ENCODE measurements at regions not wholly inside any gene's neighbourhood (a gene's known extent, or its start where the extent isn't known, plus 50 kb on each side); places are given as distances from the start of the nearest gene placed in this dataset.

DNA sequence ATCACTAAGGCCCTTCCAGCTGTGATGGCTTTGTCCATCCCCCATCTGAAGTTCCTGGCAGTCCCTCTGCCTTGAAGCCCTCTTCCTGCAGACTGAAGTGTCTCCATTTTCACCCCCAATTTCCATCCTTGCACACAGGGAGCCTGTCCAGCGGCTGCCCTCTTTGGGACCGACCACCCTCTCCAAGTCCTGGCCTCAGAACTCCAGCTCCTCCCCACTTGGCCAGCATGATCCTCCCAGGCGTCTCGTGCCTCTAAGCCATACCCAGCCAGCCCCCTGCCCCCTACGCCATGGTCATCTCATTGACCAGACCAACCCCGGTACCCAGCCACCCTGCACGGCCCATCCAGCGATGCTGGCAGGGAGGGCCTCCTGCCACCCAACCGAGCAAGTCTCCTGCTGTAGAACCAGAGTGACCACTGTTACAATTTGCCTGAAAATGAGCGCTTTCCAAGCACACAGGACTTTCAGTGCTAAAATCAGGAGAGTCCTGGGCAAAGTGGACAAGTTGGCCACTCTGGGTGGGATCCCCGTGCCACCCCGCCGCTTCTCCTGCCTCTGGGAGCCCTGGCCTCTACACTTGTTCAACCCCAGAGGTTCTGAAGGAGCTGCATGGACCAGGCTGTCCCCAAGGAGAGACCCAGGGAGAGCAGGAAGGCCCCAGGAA, 362.0 kb downstream of the SEC14L1 start:
- no TSS peak for BruUV-seq (replicated peaks)
- Histone ChIP-seq H3K36me3 (replicated peaks in 1 of 2; ENCODE audit: control insufficient read depth in 1 of 2, insufficient read depth in 2 of 2, low read length in 2 of 2) (peaks cover 10 to 15% of the 10 kb centered on the region in 2 experiments; a peak in 4 of 5 replicates), H3K4me2 (ENCODE audit: low read depth, low read length) (no peak overlapping the region), H3K79me2 (ENCODE audit: insufficient read depth, low read length) (no peaks in the 10 kb centered on the region), H4K20me1 (ENCODE audit: insufficient read depth, low read length) (no peaks in the 10 kb centered on the region), H3K9me3 (ENCODE audit: low read length) (no peaks in the 10 kb centered on the region), H3K27ac (ENCODE audit: extremely low read length, insufficient read depth, low read length) (no peak overlapping the region), H2AFZ (ENCODE audit: low read length) (no peak overlapping the region), H3K4me3 (replicated peaks in 1 of 3; ENCODE audit: insufficient read depth in 1 of 3, low read depth in 2 of 3, low read length in 3 of 3) (no peak overlapping the region), H3K9ac (ENCODE audit: insufficient read depth, low read depth, low read length) (no peak overlapping the region), H3K4me1 (ENCODE audit: insufficient read depth, low read length) (peaks cover 13% of the 10 kb centered on the region), H3K27me3 (ENCODE audit: control insufficient read depth in 1 of 2, insufficient read depth in 2 of 2, low read length in 2 of 2) (no peaks in the 10 kb centered on the region)
- POLR2A ChIA-PET, result interaction anchor here (1.1 kb wide), 1 partner anchor 52 kb away, joined by 3 read pairs; no protein-coding TSS in a partner anchor
- no peak for FAIRE-seq
- WGBS (ENCODE audit: low lambda C conversion rate), result 90% methylated on average over 12 of the region's 13 CpGs
- DNase-seq (ENCODE audit: low spot score), result no peak
- CTCF ChIA-PET (ENCODE audit: low intra/inter-chr PET ratio, low total read pairs), result no interaction called here
- ATAC-seq, result no peak
- in situ Hi-C loops (cut with HindIII; ENCODE audit: extremely low pct_ligation_motif_present, low pct_unique_long_range_greater_than_20kb) (no loop called here), intact Hi-C loops (cut with micrococcal nuclease; ENCODE audit: unreplicated experiment) (no loop called here)
- TF ChIP-seq AGO2 (optimal IDR thresholded peaks at IDR 0.05; ENCODE audit: low read depth, low read length), result peak; percentile 81
- TF ChIP-seq, protein P1, sequence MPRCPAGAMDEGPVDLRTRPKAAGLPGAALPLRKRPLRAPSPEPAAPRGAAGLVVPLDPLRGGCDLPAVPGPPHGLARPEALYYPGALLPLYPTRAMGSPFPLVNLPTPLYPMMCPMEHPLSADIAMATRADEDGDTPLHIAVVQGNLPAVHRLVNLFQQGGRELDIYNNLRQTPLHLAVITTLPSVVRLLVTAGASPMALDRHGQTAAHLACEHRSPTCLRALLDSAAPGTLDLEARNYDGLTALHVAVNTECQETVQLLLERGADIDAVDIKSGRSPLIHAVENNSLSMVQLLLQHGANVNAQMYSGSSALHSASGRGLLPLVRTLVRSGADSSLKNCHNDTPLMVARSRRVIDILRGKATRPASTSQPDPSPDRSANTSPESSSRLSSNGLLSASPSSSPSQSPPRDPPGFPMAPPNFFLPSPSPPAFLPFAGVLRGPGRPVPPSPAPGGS (CRISPR knock-in tag; IDR thresholded peaks at IDR 0.05), result no peak
- peak; percentile 6 for TF ChIP-seq HNRNPLL (IDR thresholded peaks at IDR 0.05; ENCODE audit: low read depth, low read length, poor library complexity, severe bottlenecking)
- TF ChIP-seq MAFG (CRISPR knock-in tag; IDR thresholded peaks at IDR 0.05), result no peak
- no peak for TF ChIP-seq NR2F6 (IDR thresholded peaks at IDR 0.05)
- no peak for TF ChIP-seq NR2F6 (CRISPR knock-in tag; IDR thresholded peaks at IDR 0.05)
- TF ChIP-seq POLR2G (IDR thresholded peaks at IDR 0.05; ENCODE audit: low read depth, low read length), result peak; percentile 15; the same call in 1 of the 2 replicates
- no peak for TF ChIP-seq SP140L (CRISPR knock-in tag; IDR thresholded peaks at IDR 0.05; ENCODE audit: borderline replicate concordance)
- TF ChIP-seq, protein P2, sequence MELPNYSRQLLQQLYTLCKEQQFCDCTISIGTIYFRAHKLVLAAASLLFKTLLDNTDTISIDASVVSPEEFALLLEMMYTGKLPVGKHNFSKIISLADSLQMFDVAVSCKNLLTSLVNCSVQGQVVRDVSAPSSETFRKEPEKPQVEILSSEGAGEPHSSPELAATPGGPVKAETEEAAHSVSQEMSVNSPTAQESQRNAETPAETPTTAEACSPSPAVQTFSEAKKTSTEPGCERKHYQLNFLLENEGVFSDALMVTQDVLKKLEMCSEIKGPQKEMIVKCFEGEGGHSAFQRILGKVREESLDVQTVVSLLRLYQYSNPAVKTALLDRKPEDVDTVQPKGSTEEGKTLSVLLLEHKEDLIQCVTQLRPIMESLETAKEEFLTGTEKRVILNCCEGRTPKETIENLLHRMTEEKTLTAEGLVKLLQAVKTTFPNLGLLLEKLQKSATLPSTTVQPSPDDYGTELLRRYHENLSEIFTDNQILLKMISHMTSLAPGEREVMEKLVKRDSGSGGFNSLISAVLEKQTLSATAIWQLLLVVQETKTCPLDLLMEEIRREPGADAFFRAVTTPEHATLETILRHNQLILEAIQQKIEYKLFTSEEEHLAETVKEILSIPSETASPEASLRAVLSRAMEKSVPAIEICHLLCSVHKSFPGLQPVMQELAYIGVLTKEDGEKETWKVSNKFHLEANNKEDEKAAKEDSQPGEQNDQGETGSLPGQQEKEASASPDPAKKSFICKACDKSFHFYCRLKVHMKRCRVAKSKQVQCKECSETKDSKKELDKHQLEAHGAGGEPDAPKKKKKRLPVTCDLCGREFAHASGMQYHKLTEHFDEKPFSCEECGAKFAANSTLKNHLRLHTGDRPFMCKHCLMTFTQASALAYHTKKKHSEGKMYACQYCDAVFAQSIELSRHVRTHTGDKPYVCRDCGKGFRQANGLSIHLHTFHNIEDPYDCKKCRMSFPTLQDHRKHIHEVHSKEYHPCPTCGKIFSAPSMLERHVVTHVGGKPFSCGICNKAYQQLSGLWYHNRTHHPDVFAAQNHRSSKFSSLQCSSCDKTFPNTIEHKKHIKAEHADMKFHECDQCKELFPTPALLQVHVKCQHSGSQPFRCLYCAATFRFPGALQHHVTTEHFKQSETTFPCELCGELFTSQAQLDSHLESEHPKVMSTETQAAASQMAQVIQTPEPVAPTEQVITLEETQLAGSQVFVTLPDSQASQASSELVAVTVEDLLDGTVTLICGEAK (IDR thresholded peaks at IDR 0.05), result no peak
- TF ChIP-seq, protein P2 (CRISPR knock-in tag; IDR thresholded peaks at IDR 0.05), result no peak
- TF ChIP-seq, protein P3, sequence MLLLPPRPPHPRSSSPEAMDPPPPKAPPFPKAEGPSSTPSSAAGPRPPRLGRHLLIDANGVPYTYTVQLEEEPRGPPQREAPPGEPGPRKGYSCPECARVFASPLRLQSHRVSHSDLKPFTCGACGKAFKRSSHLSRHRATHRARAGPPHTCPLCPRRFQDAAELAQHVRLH (CRISPR knock-in tag; IDR thresholded peaks at IDR 0.05; ENCODE audit: borderline replicate concordance, low read depth), result no peak
- TF ChIP-seq, protein P4, sequence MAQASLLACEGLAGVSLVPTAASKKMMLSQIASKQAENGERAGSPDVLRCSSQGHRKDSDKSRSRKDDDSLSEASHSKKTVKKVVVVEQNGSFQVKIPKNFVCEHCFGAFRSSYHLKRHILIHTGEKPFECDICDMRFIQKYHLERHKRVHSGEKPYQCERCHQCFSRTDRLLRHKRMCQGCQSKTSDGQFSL (CRISPR knock-in tag; IDR thresholded peaks at IDR 0.05), result no peak
- no peak for TF ChIP-seq EZH2 (conservative IDR thresholded peaks at IDR 0.05; ENCODE audit: low read depth, low read length)
- peak; percentile 10 for TF ChIP-seq RBM22 (optimal IDR thresholded peaks at IDR 0.05; ENCODE audit: low read length)
- TF ChIP-seq ZFP90 (CRISPR knock-in tag; IDR thresholded peaks at IDR 0.05; ENCODE audit: borderline replicate concordance), result no peak

Data from HepG2 (cell line).